SJCRH30 (cell line): ENCODE measurements at regions not wholly inside any gene's neighbourhood (a gene's known extent, or its start where the extent isn't known, plus 50 kb on each side); places are given as distances from the start of the nearest gene placed in this dataset.
"Not testable (repeated sequence)": the region's sequence is repeated elsewhere in the genome, so short reads cannot be mapped to it uniquely, and the experiment has no call there.

Experiments used
- DNase-seq, 2 experiments: peaks; one replicate each; pipeline ENCODE4 v3.0.0-alpha.2; 2015 to 2020
- H3K27ac ChIP-seq: fragments of 250-450 bp; sonication (Bioruptor Pico); 2 replicates; pipeline ENCODE4 v1.5.1; 2020; ENCODE audit warnings: mild to moderate bottlenecking, moderate library complexity
- H3K27me3 ChIP-seq: fragments of 250-450 bp; sonication (Bioruptor Pico); 2 replicates; pipeline ENCODE4 v1.5.1; 2020; ENCODE audit warnings: mild to moderate bottlenecking, moderate library complexity
- H3K36me3 ChIP-seq: fragments of 250-450 bp; sonication (Bioruptor Pico); 2 replicates; pipeline ENCODE4 v1.5.1; 2020; ENCODE audit warnings: mild to moderate bottlenecking, moderate library complexity
- H3K4me1 ChIP-seq: fragments of 250-450 bp; sonication (Bioruptor Pico); 2 replicates; pipeline ENCODE4 v1.5.1; 2020; ENCODE audit warnings: mild to moderate bottlenecking, moderate library complexity
- H3K4me3 ChIP-seq: fragments of 250-450 bp; sonication (Bioruptor Pico); 2 replicates; pipeline ENCODE4 v1.5.1; 2020; ENCODE audit warnings: mild to moderate bottlenecking, moderate library complexity
- H3K9me3 ChIP-seq: fragments of 250-450 bp; sonication (Bioruptor Pico); replicated peaks from 2 replicates; pipeline ENCODE4 v1.5.1; 2020; ENCODE audit warnings: mild to moderate bottlenecking, moderate library complexity

DNA sequence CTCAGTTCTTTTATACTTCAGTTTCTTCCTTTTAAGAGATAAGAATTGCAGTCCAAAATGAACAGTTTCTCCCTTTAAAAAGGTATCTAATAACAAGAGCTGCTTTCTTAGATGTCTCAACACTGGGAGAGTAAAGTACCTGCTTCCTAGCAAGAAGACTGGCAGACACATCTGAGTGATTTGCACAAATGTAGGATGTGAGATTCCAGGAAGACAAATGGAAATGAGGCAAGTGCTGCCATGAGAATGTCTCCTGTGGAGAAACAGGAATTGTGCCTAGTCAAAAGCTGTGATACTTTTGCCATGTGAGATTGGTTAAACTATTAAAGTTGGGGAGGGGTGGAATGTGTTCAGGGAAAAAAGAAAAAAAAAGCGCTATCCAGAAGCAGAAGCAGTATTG lies 159.1 kb downstream of the HTR1A start:
- H3K36me3 ChIP-seq: no peaks in the 10 kb centered on the region
- no peaks in the 10 kb centered on the region for H3K9me3 ChIP-seq
- DNase-seq: peak in 1 of 2 experiments; percentile 1
- H3K27me3 ChIP-seq: no peaks in the 10 kb centered on the region
- H3K4me1 ChIP-seq: no peaks in the 10 kb centered on the region
- no peak overlapping the region for H3K27ac ChIP-seq
- no peak overlapping the region for H3K4me3 ChIP-seq

- DNase-seq: no peak
- no peaks in the 10 kb centered on the region for H3K4me1 ChIP-seq
- H3K9me3 ChIP-seq: no peaks in the 10 kb centered on the region
- H3K27me3 ChIP-seq: no peaks in the 10 kb centered on the region
- no peak overlapping the region for H3K4me3 ChIP-seq
- no peaks in the 10 kb centered on the region for H3K36me3 ChIP-seq
- H3K27ac ChIP-seq: no peak overlapping the region
Observed at GRCh38 chr5:63794979-63795378, 167.3 kb downstream of the HTR1A start.

DNA sequence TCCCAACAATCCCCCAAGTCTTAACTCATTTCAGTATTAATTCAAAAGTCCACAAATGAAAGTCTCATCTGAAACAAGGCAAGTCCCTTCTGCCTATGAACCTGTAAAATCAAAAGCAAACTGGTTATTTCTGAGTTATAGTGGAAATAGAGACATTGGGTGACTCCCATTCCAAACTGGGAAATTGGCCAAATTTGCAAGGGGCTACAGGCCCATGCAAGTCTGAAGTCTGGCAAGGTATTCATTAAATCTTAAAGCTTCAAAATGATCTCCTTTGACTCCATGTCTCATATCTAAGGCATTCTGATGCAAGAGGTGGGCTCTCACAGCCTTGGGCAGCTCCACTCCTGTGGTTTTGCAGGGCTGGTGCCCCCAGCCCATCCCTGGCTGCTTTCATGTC lies 167.9 kb downstream of the HTR1A start:
- DNase-seq: no peak
- Histone ChIP-seq H3K4me3 (no peak overlapping the region), H3K27ac (no peak overlapping the region), H3K9me3 (no peaks in the 10 kb centered on the region), H3K36me3 (no peaks in the 10 kb centered on the region), H3K27me3 (no peaks in the 10 kb centered on the region), H3K4me1 (no peaks in the 10 kb centered on the region)

DNA sequence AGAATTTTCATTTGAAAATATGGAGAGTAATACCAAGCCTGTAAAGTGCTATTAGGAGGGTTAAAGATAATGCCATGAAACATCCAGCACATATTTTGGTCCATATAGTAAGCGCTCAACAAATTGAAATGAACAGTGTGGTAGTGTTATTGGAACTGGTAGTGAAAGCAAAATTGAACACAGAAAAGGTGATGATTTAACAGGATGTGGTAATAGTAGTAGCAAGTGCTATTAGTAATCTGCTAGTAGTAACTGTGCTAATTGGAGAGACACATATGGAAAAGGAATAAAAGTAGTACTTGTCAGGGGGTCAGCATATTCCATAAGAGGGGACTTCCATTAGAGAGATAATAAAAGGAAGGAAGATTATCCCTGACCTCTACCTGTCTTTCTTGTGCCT lies 187.3 kb downstream of the HTR1A start:
- no peaks in the 10 kb centered on the region for H3K36me3 ChIP-seq
- no peak overlapping the region for H3K4me3 ChIP-seq
- no peak overlapping the region for H3K27ac ChIP-seq
- no peak for DNase-seq
- H3K9me3 ChIP-seq: no peaks in the 10 kb centered on the region
- H3K4me1 ChIP-seq: no peaks in the 10 kb centered on the region
- H3K27me3 ChIP-seq: 0 out of 2 replicates have a peak, but pooled peaks cover 3% of the 10 kb centered on the region

- Histone ChIP-seq H3K27me3 (0 out of 2 replicates have a peak, but pooled peaks cover 4% of the 10 kb centered on the region), H3K4me1 (no peaks in the 10 kb centered on the region)
- DNase-seq: no peak
Observed at GRCh38 chr5:63768221-63768620, 194.0 kb downstream of the HTR1A start.

GRCh38 chr5:63760965-63761364 lies 201.3 kb downstream of the HTR1A start:
- DNase-seq: no peak
- Histone ChIP-seq H3K4me1 (no peaks in the 10 kb centered on the region), H3K27me3 (no peaks in the 10 kb centered on the region), H3K27ac (no peak overlapping the region), H3K4me3 (no peak overlapping the region), H3K36me3 (no peaks in the 10 kb centered on the region), H3K9me3 (no peaks in the 10 kb centered on the region)

More at GRCh38 chr5:63768221-63768620, 194.0 kb downstream of the HTR1A start:
- Histone ChIP-seq H3K9me3 (no peaks in the 10 kb centered on the region), H3K36me3 (no peaks in the 10 kb centered on the region), H3K27ac (no peak overlapping the region), H3K4me3 (no peak overlapping the region)

DNA sequence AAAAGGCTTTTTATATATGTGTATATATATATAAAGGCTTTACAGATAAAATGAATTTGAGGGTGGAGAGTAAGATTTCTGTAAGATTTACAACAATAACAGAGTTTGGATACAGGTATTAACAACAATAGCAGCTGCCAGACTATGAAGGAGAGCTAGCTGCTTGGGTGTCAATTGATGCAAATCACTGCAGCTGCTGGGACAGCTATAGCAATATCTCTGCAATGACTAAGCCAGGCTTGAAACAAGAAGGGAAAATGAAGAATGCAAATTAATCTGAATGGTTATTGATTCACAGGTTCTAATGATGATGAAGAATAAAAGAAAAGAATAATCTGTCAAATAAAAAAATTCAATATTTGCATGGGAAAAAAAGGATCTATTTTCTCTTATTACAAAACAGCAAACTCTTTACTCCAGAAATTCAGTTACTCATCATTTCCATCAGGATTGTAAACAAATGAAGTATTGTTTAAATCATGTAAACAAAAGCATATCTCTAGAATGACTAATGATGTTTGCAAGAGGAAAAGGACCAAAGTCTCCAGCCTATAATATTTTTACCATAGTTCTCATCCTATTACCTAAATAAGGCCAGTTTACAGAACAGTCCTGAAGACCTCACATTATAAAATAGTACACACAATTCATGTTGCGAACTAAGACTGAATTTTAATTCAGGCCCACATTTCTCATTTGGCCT lies 219.0 kb downstream of the HTR1A start:
- H3K4me1 ChIP-seq: no peaks in the 10 kb centered on the region
- no peak overlapping the region for H3K27ac ChIP-seq
- H3K4me3 ChIP-seq: no peak overlapping the region
- no peaks in the 10 kb centered on the region for H3K36me3 ChIP-seq
- H3K9me3 ChIP-seq: no peaks in the 10 kb centered on the region
- no peaks in the 10 kb centered on the region for H3K27me3 ChIP-seq
- peak; percentile 5 to 24 for DNase-seq

DNA sequence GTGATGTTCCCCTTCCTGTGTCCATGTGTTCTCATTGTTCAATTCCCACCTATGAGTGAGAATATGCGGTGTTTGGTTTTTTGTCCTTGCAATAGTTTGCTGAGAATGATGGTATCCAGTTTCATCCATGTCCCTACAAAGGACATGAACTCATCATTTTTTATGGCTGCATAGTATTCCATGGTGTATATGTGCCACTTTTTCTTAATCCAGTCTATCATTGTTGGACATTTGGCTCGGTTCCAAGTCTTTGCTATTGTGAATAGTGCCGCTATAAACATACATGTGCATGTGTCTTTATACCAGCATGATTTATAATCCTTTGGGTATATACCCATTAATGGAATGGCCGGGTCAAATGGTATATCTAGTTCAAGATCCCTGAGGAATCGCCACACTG lies 229.4 kb downstream of the HTR1A start:
- H3K36me3 ChIP-seq, H3K9me3 ChIP-seq, H3K4me1 ChIP-seq, DNase-seq, H3K4me3 ChIP-seq, H3K27me3 ChIP-seq, H3K27ac ChIP-seq: not testable (repeated sequence)

DNA sequence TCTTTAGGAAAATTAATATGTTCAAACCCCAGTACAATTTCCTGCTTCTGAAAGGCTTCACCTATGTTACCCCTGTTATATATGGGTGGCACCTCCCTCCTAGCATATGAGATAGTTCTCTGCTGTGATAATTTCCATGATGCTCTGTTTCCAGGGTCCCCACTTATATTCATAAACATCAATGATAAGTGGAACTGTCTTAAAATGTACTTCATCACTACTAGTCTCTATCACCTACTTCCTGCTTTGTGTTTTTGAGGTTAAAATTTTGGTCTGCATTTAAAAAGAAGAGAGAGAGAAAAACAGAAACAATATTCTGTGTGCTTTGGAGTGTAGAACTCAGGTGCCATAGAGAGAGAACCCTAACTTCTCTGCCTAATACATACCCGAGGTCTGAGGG lies 234.7 kb downstream of the HTR1A start:
- no peaks in the 10 kb centered on the region for H3K36me3 ChIP-seq
- no peak overlapping the region for H3K4me3 ChIP-seq
- no peaks in the 10 kb centered on the region for H3K4me1 ChIP-seq
- no peaks in the 10 kb centered on the region for H3K9me3 ChIP-seq
- no peaks in the 10 kb centered on the region for H3K27me3 ChIP-seq
- DNase-seq: no peak
- no peak overlapping the region for H3K27ac ChIP-seq

- no peaks in the 10 kb centered on the region for H3K27me3 ChIP-seq
- no peak overlapping the region for H3K27ac ChIP-seq
- H3K4me3 ChIP-seq: no peak overlapping the region
- DNase-seq: no peak
- no peaks in the 10 kb centered on the region for H3K9me3 ChIP-seq
- H3K36me3 ChIP-seq: no peaks in the 10 kb centered on the region
- H3K4me1 ChIP-seq: no peaks in the 10 kb centered on the region
Observed at GRCh38 chr5:63726496-63726895, 235.7 kb downstream of the HTR1A start.

DNA sequence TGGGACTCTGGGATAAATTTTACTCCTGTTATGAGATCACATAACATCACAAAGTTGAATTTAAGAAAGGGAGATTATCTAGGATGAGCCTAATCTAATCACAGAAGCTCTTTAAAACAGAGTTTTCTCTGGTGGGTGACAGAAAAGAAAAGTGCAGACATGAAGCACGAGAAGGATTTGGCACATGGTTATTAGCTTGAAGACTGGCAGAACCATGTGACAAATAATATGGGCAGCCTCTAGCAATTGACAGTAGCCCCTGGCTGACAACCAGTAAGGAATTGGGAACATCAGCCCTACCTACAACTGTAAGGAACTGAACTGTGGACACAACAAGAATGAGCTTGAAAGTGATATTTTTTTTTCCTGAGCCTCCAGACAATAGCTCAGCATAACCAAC lies 243.1 kb downstream of the HTR1A start:
- Histone ChIP-seq H3K9me3 (no peaks in the 10 kb centered on the region), H3K27ac (no peak overlapping the region), H3K4me3 (no peak overlapping the region), H3K4me1 (no peaks in the 10 kb centered on the region), H3K36me3 (no peaks in the 10 kb centered on the region), H3K27me3 (no peaks in the 10 kb centered on the region)
- DNase-seq: no peak

- DNase-seq: no peak
- H3K36me3 ChIP-seq: no peaks in the 10 kb centered on the region
- no peaks in the 10 kb centered on the region for H3K27me3 ChIP-seq
- H3K4me1 ChIP-seq: no peaks in the 10 kb centered on the region
- H3K9me3 ChIP-seq: no peaks in the 10 kb centered on the region
- H3K27ac ChIP-seq: no peak overlapping the region
- no peak overlapping the region for H3K4me3 ChIP-seq
Observed at GRCh38 chr5:63700241-63700640, 262.0 kb downstream of the HTR1A start.

DNA sequence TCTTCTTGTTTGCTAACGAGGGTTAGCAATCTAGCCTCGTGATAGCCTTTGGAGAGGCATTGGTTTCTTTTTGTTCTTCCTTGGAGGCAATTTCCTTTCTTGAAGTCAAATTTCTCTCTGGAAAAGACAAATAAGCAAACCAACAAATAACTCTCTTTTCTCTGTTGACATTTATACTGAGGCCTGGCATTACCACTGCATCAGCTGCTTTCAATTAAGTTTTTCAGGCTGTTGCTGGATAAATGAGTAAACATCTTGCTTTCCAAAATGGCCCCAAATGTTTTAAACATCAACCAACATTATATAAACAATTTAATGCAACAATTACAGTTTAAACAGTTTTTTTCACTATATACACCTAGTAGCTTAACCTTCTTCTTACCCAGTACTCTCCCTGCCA lies 264.4 kb downstream of the HTR1A start:
- H3K27ac ChIP-seq: no peak overlapping the region
- H3K4me3 ChIP-seq: no peak overlapping the region
- no peak for DNase-seq
- no peaks in the 10 kb centered on the region for H3K9me3 ChIP-seq
- H3K4me1 ChIP-seq: no peaks in the 10 kb centered on the region
- H3K27me3 ChIP-seq: no peaks in the 10 kb centered on the region
- H3K36me3 ChIP-seq: no peaks in the 10 kb centered on the region

- H3K27me3 ChIP-seq: no peaks in the 10 kb centered on the region
- H3K4me3 ChIP-seq: no peak overlapping the region
- no peak for DNase-seq
- peaks cover 14% of the 10 kb centered on the region; the same call in 1 of the 2 replicates for H3K4me1 ChIP-seq
- H3K27ac ChIP-seq: no peak overlapping the region
- no peaks in the 10 kb centered on the region for H3K9me3 ChIP-seq
- no peaks in the 10 kb centered on the region for H3K36me3 ChIP-seq
Observed at GRCh38 chr5:63690546-63690945, 271.7 kb downstream of the HTR1A start.

DNA sequence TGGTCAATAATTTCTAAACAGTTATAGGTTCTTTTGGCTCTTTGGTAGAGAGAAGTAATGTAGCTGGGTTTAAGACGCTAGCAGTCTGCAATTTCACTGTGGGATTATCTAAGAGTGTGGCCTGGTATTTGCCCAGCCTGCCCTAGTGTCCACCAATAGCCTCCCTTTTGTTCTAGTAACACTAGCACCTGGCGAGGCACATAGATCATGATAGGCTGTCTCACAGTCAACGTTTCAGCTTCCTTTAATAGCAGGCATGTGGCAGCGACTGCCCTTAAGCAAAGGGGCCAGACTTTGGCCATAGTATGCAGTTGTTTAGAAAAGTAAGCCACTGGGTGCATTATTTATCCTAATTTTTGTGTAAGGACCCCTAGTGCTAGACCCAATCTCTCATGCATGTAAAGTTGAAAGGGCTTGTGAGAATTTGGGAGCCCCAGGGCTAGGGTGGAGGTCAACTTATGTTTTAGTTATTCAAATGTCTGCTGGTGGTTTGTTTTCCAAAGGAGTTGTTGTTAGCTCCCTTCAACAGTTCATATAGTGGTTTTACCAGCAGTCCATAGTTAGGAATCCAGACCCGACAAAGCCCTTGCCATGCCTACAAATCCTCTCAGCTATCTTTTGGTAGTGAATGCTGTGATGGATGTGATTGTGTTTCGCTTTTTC lies 274.3 kb downstream of the HTR1A start:
- Histone ChIP-seq H3K27me3 (peaks cover 3% of the 10 kb centered on the region), H3K27ac (no peak overlapping the region), H3K4me1 (peaks cover 14% of the 10 kb centered on the region; the same call in 1 of the 2 replicates), H3K36me3 (no peaks in the 10 kb centered on the region), H3K9me3 (no peaks in the 10 kb centered on the region), H3K4me3 (no peak overlapping the region)
- DNase-seq: no peak

DNA sequence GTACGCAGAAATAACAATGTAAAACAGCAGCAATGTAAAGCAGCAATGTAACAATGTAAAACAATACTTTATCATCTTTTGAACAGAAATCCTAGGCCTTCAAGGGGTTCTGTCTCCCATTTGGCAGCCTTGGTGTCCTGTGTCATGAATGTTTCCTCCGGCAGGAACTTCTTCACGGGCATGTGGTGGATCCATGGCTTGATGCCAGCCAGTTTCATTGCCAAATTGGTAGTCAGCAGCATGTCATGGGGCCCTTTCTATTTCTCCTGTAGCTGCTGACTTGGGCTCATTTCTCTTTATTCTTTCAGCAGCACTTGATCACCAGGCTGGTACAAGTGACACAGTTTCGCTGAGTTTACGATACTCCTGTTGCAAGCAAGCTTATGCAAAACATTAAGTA lies 275.3 kb downstream of the HTR1A start:
- Histone ChIP-seq H3K9me3 (no peaks in the 10 kb centered on the region), H3K36me3 (no peaks in the 10 kb centered on the region), H3K27me3 (peaks cover 3% of the 10 kb centered on the region), H3K4me1 (peaks cover 14% of the 10 kb centered on the region; the same call in 1 of the 2 replicates), H3K4me3 (no peak overlapping the region), H3K27ac (no peak overlapping the region)
- DNase-seq: peak; percentile 2 to 14
